OCI-LY7 (cell line): ENCODE measurements at regions not wholly inside any gene's neighbourhood (a gene's known extent, or its start where the extent isn't known, plus 50 kb on each side); places are given as distances from the start of the nearest gene placed in this dataset.

Experiments
- BruUV-seq: library from RNA; stranded (reverse); fragments of 400-500 nt; replicated peaks from 2 replicates; lab custom pipeline; 2021; lab: Mats Ljungman, UMichigan
- CTCF ChIA-PET: fragments of 300-600 bp; sonication (Branson Sonifier 250); formaldehyde crosslinking; loops from one replicate; lab custom pipeline; 2022; ENCODE audit warnings: antibody characterized with exemption; ENCODE audit not compliant: unreplicated experiment; lab: Charles Lee
- POLR2A ChIA-PET: fragments of 300-600 bp; sonication (Branson Sonifier 250); formaldehyde crosslinking; loops from one replicate; lab custom pipeline; 2022; ENCODE audit warnings: antibody characterized with exemption; lab: Charles Lee
- DNase-seq: peaks from one replicate; pipeline ENCODE4 v3.0.0-alpha.2; 2015; ENCODE audit warnings: low spot score
- H2AFZ ChIP-seq: fragments of 200-600 bp; sonication (generic), shearing (Covaris generic); 2 replicates; pipeline ENCODE4 v1.6.1; 2014; ENCODE audit warnings: mild to moderate bottlenecking, antibody characterized with exemption, low read length, moderate library complexity
- H3K27ac ChIP-seq: fragments of 200-600 bp; sonication (generic); 2 replicates; pipeline ENCODE4 v1.5.1; 2014; ENCODE audit warnings: mixed run types, low read depth, mild to moderate bottlenecking, moderate library complexity, low read length, inconsistent platforms; ENCODE audit not compliant: poor library complexity, severe bottlenecking
- H3K36me3 ChIP-seq: fragments of 200-600 bp; sonication (generic); 2 replicates; pipeline ENCODE4 v1.6.1; 2014; ENCODE audit warnings: mild to moderate bottlenecking, antibody characterized with exemption, low read length, moderate library complexity, mixed read lengths; ENCODE audit not compliant: insufficient read depth
- H3K4me1 ChIP-seq: fragments of 200-600 bp; sonication (generic); 2 replicates; pipeline ENCODE4 v1.5.1; 2014; ENCODE audit warnings: mild to moderate bottlenecking, low read length; ENCODE audit not compliant: insufficient read depth, poor library complexity, severe bottlenecking
- H3K4me2 ChIP-seq: fragments of 200-600 bp; sonication (generic); 2 replicates; pipeline ENCODE4 v1.6.1; 2014; ENCODE audit warnings: mild to moderate bottlenecking, low read length
- H3K4me3 ChIP-seq: fragments of 200-600 bp; sonication (generic); 2 replicates; pipeline ENCODE4 v1.5.1; 2014; ENCODE audit warnings: mild to moderate bottlenecking, low read depth, low read length; ENCODE audit not compliant: poor library complexity, severe bottlenecking
- H3K79me2 ChIP-seq: fragments of 200-600 bp; sonication (generic); 2 replicates; pipeline ENCODE4 v1.6.1; 2016; ENCODE audit warnings: low read depth, mild to moderate bottlenecking, low read length, moderate library complexity, mixed read lengths; ENCODE audit not compliant: insufficient read depth
- H3K9me2 ChIP-seq: fragments of 200-600 bp; sonication (generic); 2 replicates; pipeline ENCODE4 v1.6.1; 2016; ENCODE audit warnings: mild to moderate bottlenecking, low read length, mixed read lengths; ENCODE audit not compliant: insufficient read depth
- H3K9me3 ChIP-seq: fragments of 200-600 bp; sonication (generic); 2 replicates; pipeline ENCODE4 v1.6.1; 2014; ENCODE audit warnings: mild to moderate bottlenecking, mixed run types, low read length, mixed read lengths
- H4K20me1 ChIP-seq: fragments of 200-600 bp; sonication (generic); 2 replicates; pipeline ENCODE4 v1.6.1; 2014; ENCODE audit warnings: mild to moderate bottlenecking, antibody characterized with exemption, low read length, moderate library complexity, mixed read lengths; ENCODE audit not compliant: insufficient read depth
- CTCF ChIP-seq: fragments of 200-600 bp; sonication (generic); conservative IDR thresholded peaks from 2 replicates; pipeline ENCODE4 v1.5.1; 2014; ENCODE audit warnings: mild to moderate bottlenecking, antibody characterized with exemption, low read length, moderate library complexity, mixed read lengths
- EZH2phosphoT487 ChIP-seq: fragments of 200-600 bp; sonication (generic); IDR thresholded peaks from 2 replicates; pipeline ENCODE4 v1.6.1; 2018; ENCODE audit warnings: low read depth, borderline replicate concordance, mild to moderate bottlenecking, mixed run types, antibody characterized with exemption, low read length, moderate library complexity, mixed read lengths
- intact Hi-C: fragments of 100-400 bp; cut with micrococcal nuclease; formaldehyde crosslinking; loops from one replicate; pipeline ENCODE4 v1.10.0; 2022; ENCODE audit not compliant: unreplicated experiment

- no TSS peak for BruUV-seq
- POLR2A ChIA-PET, result interaction anchor here (1.2 kb wide), 1 partner anchor 10 kb away, joined by 4 read pairs; no protein-coding TSS in a partner anchor
- no peak for DNase-seq
Measured at GRCh38 chr1:70902211-70902610, 145.4 kb downstream of the PTGER3 start.

GRCh38 chr1:70906800-70907199 lies 140.8 kb downstream of the PTGER3 start:
- ChIA-PET POLR2A (interaction anchor here (1.6 kb wide), 2 partner anchors 8 to 11 kb away, joined by 3 to 6 read pairs; no protein-coding TSS in a partner anchor), CTCF (no interaction called here)

More at GRCh38 chr1:70902211-70902610, 145.4 kb downstream of the PTGER3 start:
- TF ChIP-seq EZH2phosphoT487, result no peak
- no peaks in the 10 kb centered on the region for H4K20me1 ChIP-seq
- no peaks in the 10 kb centered on the region for H3K4me1 ChIP-seq
- no peaks in the 10 kb centered on the region for H3K9me3 ChIP-seq
- CTCF ChIA-PET, result no interaction called here
- no peak overlapping the region for H2AFZ ChIP-seq
- H3K4me2 ChIP-seq, result no peak overlapping the region
- H3K36me3 ChIP-seq, result no peaks in the 10 kb centered on the region
- no peaks in the 10 kb centered on the region for H3K79me2 ChIP-seq
- H3K27ac ChIP-seq, result no peak overlapping the region
- intact Hi-C loops, result no loop called here
- no peak overlapping the region for H3K4me3 ChIP-seq
- H3K9me2 ChIP-seq, result no peaks in the 10 kb centered on the region

GRCh38 chr1:70907563-70908310 lies 139.9 kb downstream of the PTGER3 start:
- Histone ChIP-seq H3K4me2 (no peak overlapping the region), H3K9me2 (no peaks in the 10 kb centered on the region), H3K4me1 (no peaks in the 10 kb centered on the region), H3K9me3 (no peaks in the 10 kb centered on the region), H3K27ac (no peak overlapping the region), H4K20me1 (no peaks in the 10 kb centered on the region), H2AFZ (no peak overlapping the region), H3K36me3 (no peaks in the 10 kb centered on the region), H3K79me2 (no peaks in the 10 kb centered on the region), H3K4me3 (no peak overlapping the region)
- ChIA-PET CTCF (no interaction called here), POLR2A (interaction anchor here (1.6 kb wide), 1 partner anchor 12 kb away, joined by 6 read pairs; no protein-coding TSS in a partner anchor)
- no TSS peak for BruUV-seq
- intact Hi-C loops, result no loop called here
- TF ChIP-seq EZH2phosphoT487 (no peak), CTCF (no peak)
- no peak for DNase-seq

More at GRCh38 chr1:70906800-70907199, 140.8 kb downstream of the PTGER3 start:
- intact Hi-C loops, result no loop called here
- H4K20me1 ChIP-seq, result no peaks in the 10 kb centered on the region
- no peak overlapping the region for H3K27ac ChIP-seq
- TF ChIP-seq EZH2phosphoT487 (no peak), CTCF (no peak)
- H2AFZ ChIP-seq, result no peak overlapping the region
- H3K36me3 ChIP-seq, result no peaks in the 10 kb centered on the region
- H3K9me3 ChIP-seq, result no peaks in the 10 kb centered on the region
- BruUV-seq, result no TSS peak
- no peak for DNase-seq
- H3K4me2 ChIP-seq, result no peak overlapping the region
- H3K79me2 ChIP-seq, result no peaks in the 10 kb centered on the region
- no peaks in the 10 kb centered on the region for H3K4me1 ChIP-seq
- no peaks in the 10 kb centered on the region for H3K9me2 ChIP-seq
- no peak overlapping the region for H3K4me3 ChIP-seq
